HL-60 (cell line): ENCODE measurements at regions not wholly inside any gene's neighbourhood (a gene's known extent, or its start where the extent isn't known, plus 50 kb on each side); places are given as distances from the start of the nearest gene placed in this dataset.

Source experiments
- CTCF ChIP-seq: IDR thresholded peaks from one replicate; pipeline ENCODE4 v1.5.1; 2011; ENCODE audit warnings: low read length, control low read depth, inconsistent platforms; ENCODE audit not compliant: insufficient read depth
- GABPA ChIP-seq: IDR thresholded peaks from 2 replicates; pipeline ENCODE4 v1.6.1; 2012; ENCODE audit warnings: low read depth
- POLR2AphosphoS5 ChIP-seq: IDR thresholded peaks from 2 replicates; pipeline ENCODE4 v1.6.1; 2012; ENCODE audit warnings: low read depth
- REST ChIP-seq: IDR thresholded peaks from 2 replicates; pipeline ENCODE4 v1.6.1; 2012; ENCODE audit warnings: low read depth; ENCODE audit not compliant: insufficient replicate concordance

- TF ChIP-seq CTCF (no peak), POLR2AphosphoS5 (no peak), REST (no peak), GABPA (no peak)
Measured at GRCh38 chr13:111039735-111040134, 75.4 kb upstream of the ARHGEF7 start.
